Thyroid gland (tissue), 4 donors: ENCODE measurements at regions not wholly inside any gene's neighbourhood (a gene's known extent, or its start where the extent isn't known, plus 50 kb on each side); places are given as distances from the start of the nearest gene placed in this dataset.

Source experiments
- CTCF ChIP-seq, 6 experiments: fragments of 200-600 bp in 3 of 6; fragments of 450-650 bp in 3 of 6; sonication (generic) in 3 of 6; IDR thresholded peaks; one replicate each; pipeline ENCODE4 v1.5.1; 2016 to 2019; ENCODE audit warnings: antibody characterized with exemption in 6 of 6, mild to moderate bottlenecking in 2 of 6, inconsistent platforms in 1 of 6, moderate library complexity in 1 of 6
- POLR2A ChIP-seq, 2 donors: fragments of 450-650 bp; IDR thresholded peaks; one replicate each; pipeline ENCODE4 v1.6.1; 2017; ENCODE audit warnings: antibody characterized with exemption in 2 of 2, mild to moderate bottlenecking in 2 of 2, moderate library complexity in 1 of 2

GRCh38 chr2:17227856-17228255, 290.4 kb downstream of the RAD51AP2 start:
- TF ChIP-seq CTCF (IDR thresholded peaks at IDR 0.05), result no peak
- no peak for TF ChIP-seq POLR2A (IDR thresholded peaks at IDR 0.05)
